ENCODE measurements at regions not wholly inside any gene's neighbourhood (a gene's known extent, or its start where the extent isn't known, plus 50 kb on each side); places are given as distances from the start of the nearest gene placed in this dataset.
"Not testable (repeated sequence)": the region's sequence is repeated elsewhere in the genome, so short reads cannot be mapped to it uniquely, and the experiment has no call there.

DNA sequence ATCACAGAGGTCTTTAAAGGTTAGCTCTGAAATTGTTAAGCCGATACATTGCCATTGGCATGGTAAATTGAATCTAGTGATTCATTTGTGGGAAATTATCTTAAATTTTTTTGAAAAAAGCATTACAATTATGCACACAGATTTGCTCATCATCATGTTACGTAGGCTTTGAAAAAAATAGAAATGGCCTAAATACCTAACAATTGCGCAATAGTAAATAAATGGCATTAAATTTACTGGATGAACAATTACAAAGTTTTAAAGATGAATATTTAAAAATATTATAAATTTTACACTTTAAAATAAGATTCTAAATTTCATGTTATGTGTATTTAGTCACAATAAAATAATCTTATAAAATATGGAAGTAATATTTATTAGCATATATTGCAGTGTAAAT lies 171.3 kb downstream of the RPRM start:
- Histone ChIP-seq H3K4me3 (ENCODE audit: low read length) (no peak overlapping the region), H3K9ac (ENCODE audit: low read depth, low read length) (no peak overlapping the region), H3K4me1 (ENCODE audit: insufficient read depth, low read length) (no peaks in the 10 kb centered on the region), H3K27me3 (ENCODE audit: insufficient read depth, low read length) (no peaks in the 10 kb centered on the region), H3K9me3 (ENCODE audit: insufficient read depth, low read depth, low read length) (no peaks in the 10 kb centered on the region), H3K27ac (ENCODE audit: low read depth, low read length) (no peak overlapping the region), H3K36me3 (ENCODE audit: insufficient read depth, low read length) (no peaks in the 10 kb centered on the region)
- 100% methylated on average over 2 of the region's 3 CpGs for WGBS

DNA sequence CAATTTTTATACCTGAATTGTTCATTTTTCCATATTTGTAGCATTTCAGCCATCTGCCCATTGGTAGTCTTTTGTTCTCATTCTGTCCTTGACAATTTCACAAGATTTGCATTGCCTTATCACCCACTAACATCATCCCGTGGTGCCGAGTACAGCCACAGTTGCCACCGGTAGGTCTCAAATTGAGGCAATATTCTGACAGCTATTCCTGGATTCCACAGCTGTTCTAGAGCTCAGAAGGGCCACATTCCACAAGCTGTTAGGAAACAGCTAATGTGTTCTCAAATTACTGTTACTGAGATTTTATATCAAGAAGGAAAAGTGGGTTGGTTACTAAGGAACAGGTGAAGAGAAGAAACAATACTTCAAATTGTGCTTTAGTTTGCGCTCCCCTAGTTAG lies 178.8 kb downstream of the RPRM start:
- H3K36me3 ChIP-seq (ENCODE audit: insufficient read depth, low read length), result no peaks in the 10 kb centered on the region
- no peak overlapping the region for H3K9ac ChIP-seq (ENCODE audit: low read depth, low read length)
- H3K9me3 ChIP-seq (ENCODE audit: insufficient read depth, low read depth, low read length), result no peaks in the 10 kb centered on the region
- no peaks in the 10 kb centered on the region for H3K27me3 ChIP-seq (ENCODE audit: insufficient read depth, low read length)
- peaks cover 15% of the 10 kb centered on the region for H3K4me1 ChIP-seq (ENCODE audit: insufficient read depth, low read length)
- no peak overlapping the region for H3K27ac ChIP-seq (ENCODE audit: low read depth, low read length)
- 93% methylated on average over 4 of the region's 4 CpGs for WGBS
- H3K4me3 ChIP-seq (ENCODE audit: low read length), result no peak overlapping the region

GRCh38 chr2:153299217-153299616 lies 179.3 kb downstream of the RPRM start:
- peaks cover 15% of the 10 kb centered on the region for H3K4me1 ChIP-seq (ENCODE audit: insufficient read depth, low read length)
- no peaks in the 10 kb centered on the region for H3K9me3 ChIP-seq (ENCODE audit: insufficient read depth, low read depth, low read length)
- no peaks in the 10 kb centered on the region for H3K27me3 ChIP-seq (ENCODE audit: insufficient read depth, low read length)
- no peak overlapping the region for H3K4me3 ChIP-seq (ENCODE audit: low read length)
- H3K27ac ChIP-seq (ENCODE audit: low read depth, low read length), result no peak overlapping the region
- 97% methylated on average over 3 of the region's 3 CpGs for WGBS
- no peaks in the 10 kb centered on the region for H3K36me3 ChIP-seq (ENCODE audit: insufficient read depth, low read length)
- no peak overlapping the region for H3K9ac ChIP-seq (ENCODE audit: low read depth, low read length)

DNA sequence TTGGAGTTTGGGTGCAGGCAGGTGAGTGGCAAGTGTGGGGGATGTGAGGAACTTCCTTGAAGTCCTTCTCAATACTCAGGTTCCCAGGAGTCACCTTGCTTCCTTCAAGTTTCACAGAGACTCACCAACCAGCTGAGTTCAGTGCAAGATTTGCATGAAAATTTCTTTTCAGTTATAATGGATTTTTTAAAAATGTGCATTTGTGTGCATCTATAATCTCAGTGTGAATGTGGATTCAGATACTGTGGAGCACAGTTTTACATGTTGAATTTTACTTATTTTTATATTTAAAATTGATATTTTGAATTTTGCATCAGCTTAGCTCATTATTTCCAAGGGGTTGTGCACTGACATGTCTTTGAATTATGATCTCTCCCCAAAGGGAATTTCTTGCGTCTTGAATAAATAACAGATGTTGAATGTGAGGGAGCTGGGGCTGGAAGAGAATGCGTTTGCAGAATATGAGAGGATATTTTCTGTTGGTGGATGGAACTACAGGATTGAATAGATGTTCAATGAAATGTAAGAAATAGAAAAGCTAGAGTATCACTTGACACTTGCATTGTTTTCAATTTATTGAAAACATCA lies 184.3 kb downstream of the RPRM start:
- no peaks in the 10 kb centered on the region for H3K9me3 ChIP-seq (ENCODE audit: insufficient read depth, low read depth, low read length)
- 47% methylated on average over 2 of the region's 2 CpGs for WGBS
- H3K27ac ChIP-seq (ENCODE audit: low read depth, low read length), result no peak overlapping the region

DNA sequence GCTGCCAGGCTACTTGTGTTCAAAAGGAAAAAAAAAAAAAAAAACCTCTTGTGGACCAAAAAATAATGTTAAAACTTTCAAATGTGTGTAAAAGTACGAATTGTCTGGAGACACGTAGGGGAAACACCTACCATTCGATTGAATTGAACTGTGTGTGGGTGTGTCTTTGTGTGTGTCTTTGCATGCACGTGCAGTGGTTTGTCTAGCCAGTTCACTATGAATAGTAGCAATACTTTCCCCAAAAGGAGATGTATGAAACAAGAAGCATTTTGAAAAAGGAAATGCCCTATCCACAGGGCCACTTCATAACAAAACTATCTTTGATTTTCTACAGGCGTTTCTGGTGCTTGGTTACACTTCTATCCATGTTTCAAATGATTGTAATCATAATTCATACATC lies 186.8 kb downstream of the RPRM start:
- H3K27ac ChIP-seq (ENCODE audit: low read depth, low read length), result no peak overlapping the region
- H3K36me3 ChIP-seq (ENCODE audit: insufficient read depth, low read length), result no peaks in the 10 kb centered on the region
- no peaks in the 10 kb centered on the region for H3K9me3 ChIP-seq (ENCODE audit: insufficient read depth, low read depth, low read length)
- 87% methylated on average over 5 of the region's 5 CpGs for WGBS
- H3K4me1 ChIP-seq (ENCODE audit: insufficient read depth, low read length), result peaks cover 1% of the 10 kb centered on the region; the same call in 1 of the 2 replicates
- no peak overlapping the region for H3K4me3 ChIP-seq (ENCODE audit: low read length)
- H3K27me3 ChIP-seq (ENCODE audit: insufficient read depth, low read length), result no peaks in the 10 kb centered on the region
- H3K9ac ChIP-seq (ENCODE audit: low read depth, low read length), result no peak overlapping the region

More for the DNA sequence above, 184.3 kb downstream of the RPRM start:
- Histone ChIP-seq H3K36me3 (ENCODE audit: insufficient read depth, low read length) (no peaks in the 10 kb centered on the region), H3K4me3 (ENCODE audit: low read length) (no peak overlapping the region), H3K4me1 (ENCODE audit: insufficient read depth, low read length) (peaks cover 15% of the 10 kb centered on the region), H3K9ac (ENCODE audit: low read depth, low read length) (no peak overlapping the region), H3K27me3 (ENCODE audit: insufficient read depth, low read length) (no peaks in the 10 kb centered on the region)

- 42% methylated on average over 24 of the region's 24 CpGs for WGBS
- Histone ChIP-seq H3K36me3 (ENCODE audit: insufficient read depth, low read length) (no peaks in the 10 kb centered on the region), H3K9ac (ENCODE audit: low read depth, low read length) (peak overlapping the region; percentile 57; the same call in 1 of the 2 replicates), H3K27me3 (ENCODE audit: insufficient read depth, low read length) (no peaks in the 10 kb centered on the region), H3K27ac (ENCODE audit: low read depth, low read length) (no peak overlapping the region), H3K4me1 (ENCODE audit: insufficient read depth, low read length) (no peaks in the 10 kb centered on the region), H3K4me3 (ENCODE audit: low read length) (peak overlapping the region; percentile 56), H3K9me3 (ENCODE audit: insufficient read depth, low read depth, low read length) (no peaks in the 10 kb centered on the region; the same call in 1 of the 2 replicates)
Measured at GRCh38 chr2:153287109-153287801, 191.3 kb downstream of the RPRM start.

GRCh38 chr2:153268941-153269461 lies 209.6 kb downstream of the RPRM start:
- H3K4me3 ChIP-seq (ENCODE audit: low read length), result no peak overlapping the region
- no peak overlapping the region for H3K27ac ChIP-seq (ENCODE audit: low read depth, low read length)
- H3K27me3 ChIP-seq (ENCODE audit: insufficient read depth, low read length), result no peaks in the 10 kb centered on the region
- no peaks in the 10 kb centered on the region for H3K4me1 ChIP-seq (ENCODE audit: insufficient read depth, low read length)
- 0 out of 2 replicates have a peak, but pooled peaks cover 3% of the 10 kb centered on the region for H3K9me3 ChIP-seq (ENCODE audit: insufficient read depth, low read depth, low read length)
- H3K36me3 ChIP-seq (ENCODE audit: insufficient read depth, low read length), result no peaks in the 10 kb centered on the region
- H3K9ac ChIP-seq (ENCODE audit: low read depth, low read length), result no peak overlapping the region

GRCh38 chr2:153256876-153257275 lies 221.7 kb downstream of the RPRM start:
- not testable (repeated sequence) for H3K9ac ChIP-seq (ENCODE audit: low read depth, low read length); H3K36me3 ChIP-seq (ENCODE audit: insufficient read depth, low read length); H3K27me3 ChIP-seq (ENCODE audit: insufficient read depth, low read length); H3K4me1 ChIP-seq (ENCODE audit: insufficient read depth, low read length); H3K27ac ChIP-seq (ENCODE audit: low read depth, low read length); H3K4me3 ChIP-seq (ENCODE audit: low read length); H3K9me3 ChIP-seq (ENCODE audit: insufficient read depth, low read depth, low read length)
- 89% methylated on average over 17 of the region's 18 CpGs for WGBS

DNA sequence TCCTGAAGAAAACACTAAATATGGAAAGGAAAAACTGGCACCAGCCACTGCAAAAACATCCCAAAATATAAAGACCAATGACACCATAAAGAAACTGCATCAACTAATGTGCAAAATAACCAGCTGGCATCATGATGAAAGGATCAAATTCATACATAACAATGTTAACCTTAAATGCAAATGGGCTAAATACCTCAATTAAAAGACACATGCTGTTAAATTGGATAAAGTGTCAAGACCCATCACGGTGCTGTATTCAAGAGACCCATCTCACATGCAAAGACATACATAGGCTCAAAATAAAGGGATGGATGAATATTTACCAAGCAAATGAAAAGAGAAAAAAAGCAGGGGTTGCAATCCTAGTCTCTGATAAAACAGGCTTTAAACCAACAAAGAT lies 231.9 kb downstream of the RPRM start:
- not testable (repeated sequence) for H3K9ac ChIP-seq (ENCODE audit: low read depth, low read length); H3K27ac ChIP-seq (ENCODE audit: low read depth, low read length); H3K36me3 ChIP-seq (ENCODE audit: insufficient read depth, low read length); H3K9me3 ChIP-seq (ENCODE audit: insufficient read depth, low read depth, low read length); H3K27me3 ChIP-seq (ENCODE audit: insufficient read depth, low read length); H3K4me3 ChIP-seq (ENCODE audit: low read length); H3K4me1 ChIP-seq (ENCODE audit: insufficient read depth, low read length)
- WGBS, result 50% methylated on average over 1 of the region's 1 CpG

DNA sequence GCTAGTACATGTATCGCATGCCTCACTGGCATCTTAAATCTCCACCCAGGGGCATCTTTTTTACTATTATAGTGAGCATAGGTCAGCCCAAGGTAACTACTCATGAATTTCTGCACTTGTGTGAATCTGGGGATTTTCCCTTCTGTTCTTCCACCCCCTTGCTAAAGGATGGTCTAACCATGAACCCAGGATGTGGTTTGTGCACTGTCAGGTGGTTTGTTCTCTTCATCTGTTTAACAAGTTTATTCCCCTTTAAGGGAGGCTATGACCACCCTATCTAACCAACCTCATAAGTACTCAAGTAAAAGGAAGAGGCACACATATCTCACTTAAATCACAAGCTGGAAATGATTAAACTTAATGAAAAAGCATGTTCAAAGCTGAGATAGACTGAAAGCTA lies 243.0 kb downstream of the RPRM start:
- Histone ChIP-seq H3K9ac (ENCODE audit: low read depth, low read length) (no peak overlapping the region), H3K9me3 (ENCODE audit: insufficient read depth, low read depth, low read length) (no peaks in the 10 kb centered on the region), H3K36me3 (ENCODE audit: insufficient read depth, low read length) (no peaks in the 10 kb centered on the region), H3K27ac (ENCODE audit: low read depth, low read length) (no peak overlapping the region), H3K4me1 (ENCODE audit: insufficient read depth, low read length) (no peaks in the 10 kb centered on the region), H3K27me3 (ENCODE audit: insufficient read depth, low read length) (no peaks in the 10 kb centered on the region), H3K4me3 (ENCODE audit: low read length) (no peak overlapping the region)
- WGBS, result no CpG with 5 or more reads among the region's 1 CpG

- Histone ChIP-seq H3K4me3 (ENCODE audit: low read length) (no peak overlapping the region), H3K9ac (ENCODE audit: low read depth, low read length) (no peak overlapping the region), H3K9me3 (ENCODE audit: insufficient read depth, low read depth, low read length) (no peaks in the 10 kb centered on the region), H3K36me3 (ENCODE audit: insufficient read depth, low read length) (no peaks in the 10 kb centered on the region), H3K4me1 (ENCODE audit: insufficient read depth, low read length) (no peaks in the 10 kb centered on the region), H3K27me3 (ENCODE audit: insufficient read depth, low read length) (no peaks in the 10 kb centered on the region), H3K27ac (ENCODE audit: low read depth, low read length) (no peak overlapping the region)
- 96% methylated on average over 2 of the region's 2 CpGs for WGBS
Measured at GRCh38 chr2:153232464-153232863, 246.1 kb downstream of the RPRM start.

Data from HUES64 (cell line).